ENCODE measurements at regions not wholly inside any gene's neighbourhood (a gene's known extent, or its start where the extent isn't known, plus 50 kb on each side); places are given as distances from the start of the nearest gene placed in this dataset.

- peaks cover 0 to 3% of the 10 kb centered on the region in 2 experiments for H3K27me3 ChIP-seq (ENCODE audit: control insufficient read depth in 2 of 2, insufficient read depth in 2 of 2, low read length in 2 of 2)
- no peak overlapping the region for H3K4me3 ChIP-seq (replicated peaks in 1 of 3; ENCODE audit: insufficient read depth in 1 of 3, low read depth in 1 of 3, low read length in 3 of 3)
- H3K79me2 ChIP-seq (ENCODE audit: control insufficient read depth, insufficient read depth, low read length), result no peaks in the 10 kb centered on the region
- ChIA-PET CTCF (interaction anchor here (1.7 kb wide), 1 partner anchor 10 kb away, joined by 5 read pairs; no protein-coding TSS in a partner anchor), POLR2A (no interaction called here)
- FAIRE-seq (no peak), DNase-seq (ENCODE audit: low read depth, low spot score) (no peak)
- no peaks in the 10 kb centered on the region for H3K9me3 ChIP-seq (replicated peaks; ENCODE audit: control insufficient read depth, insufficient read depth, low read length)
- no peaks in the 10 kb centered on the region for H3K9me1 ChIP-seq (replicated peaks; ENCODE audit: control insufficient read depth, extremely low read depth, insufficient read depth, low read length)
- H2AFZ ChIP-seq (ENCODE audit: low read depth, low read length), result no peak overlapping the region
- intact Hi-C loops (cut with micrococcal nuclease) (no loop called here), dilution Hi-C loops (cut with MboI; ENCODE audit: extremely low pct_ligation_motif_present, low sequenced_read_pairs) (no loop called here)
- BruUV-seq (replicated peaks), result no TSS peak
- no peak overlapping the region for H3K27ac ChIP-seq (ENCODE audit: insufficient read depth, low read depth, low read length)
- H3K4me2 ChIP-seq (ENCODE audit: insufficient read depth, low read length), result no peak overlapping the region
- H4K20me1 ChIP-seq (replicated peaks; ENCODE audit: control insufficient read depth, extremely low read depth, insufficient read depth, low read length), result no peaks in the 10 kb centered on the region
- no peaks in the 10 kb centered on the region for H3K4me1 ChIP-seq (ENCODE audit: control insufficient read depth, extremely low read depth, insufficient read depth, low read length)
- TF ChIP-seq GATA2 (IDR thresholded peaks at IDR 0.05; ENCODE audit: insufficient read depth, insufficient read length, low read depth, low read length), result no peak
- TF ChIP-seq CTCF (IDR thresholded peaks at IDR 0.05; ENCODE audit: extremely low read depth in 1 of 2, insufficient read depth in 1 of 2, low read depth in 1 of 2, low read length in 2 of 2), result no peak
- no peak for TF ChIP-seq MYC (IDR thresholded peaks at IDR 0.05; ENCODE audit: low read depth, low read length)
- TF ChIP-seq POLR2AphosphoS5 (IDR thresholded peaks at IDR 0.05; ENCODE audit: insufficient read depth, low read depth, low read length), result no peak
- TF ChIP-seq EZH2 (IDR thresholded peaks at IDR 0.05; ENCODE audit: borderline replicate concordance, low read depth, low read length, severe bottlenecking), result no peak
- no peak for TF ChIP-seq FOS (IDR thresholded peaks at IDR 0.05; ENCODE audit: borderline replicate concordance, insufficient read depth, low read length)
- TF ChIP-seq MAX (IDR thresholded peaks at IDR 0.05; ENCODE audit: insufficient read depth, insufficient read length), result no peak
- TF ChIP-seq JUN (IDR thresholded peaks at IDR 0.05; ENCODE audit: borderline replicate concordance, insufficient read depth, insufficient read length, low read depth), result no peak
- TF ChIP-seq POLR2A (IDR thresholded peaks at IDR 0.05; ENCODE audit: low read depth, low read length), result no peak
- H3K36me3 ChIP-seq (ENCODE audit: control insufficient read depth in 2 of 2, extremely low read depth in 1 of 2, insufficient read depth in 2 of 2, low read length in 2 of 2), result no peaks in the 10 kb centered on the region
- no peak overlapping the region for H3K9ac ChIP-seq (replicated peaks; ENCODE audit: extremely low read depth, insufficient read depth, low read length)
These were observed 167.4 kb downstream of the ZDHHC21 start for GRCh38 chr9:14525856-14526255.
